Endothelial cell of umbilical vein (primary cell): ENCODE measurements at regions not wholly inside any gene's neighbourhood (a gene's known extent, or its start where the extent isn't known, plus 50 kb on each side); places are given as distances from the start of the nearest gene placed in this dataset.
A peak's percentile ranks its signal among the peaks of the same experiment; 100 is the strongest.

Experiments used
- BruUV-seq: library from RNA; stranded (reverse); fragments of 400-500 nt; replicated peaks from 2 replicates; lab custom pipeline; 2021; lab: Mats Ljungman, UMichigan
- CTCF ChIA-PET: fragments of 300-600, 350-600 bp; sonication (Branson Sonifier 250); formaldehyde crosslinking; loops from one replicate; lab custom pipeline; 2021; ENCODE audit warnings: antibody characterized with exemption, inconsistent platforms; lab: Charles Lee
- POLR2A ChIA-PET: fragments of 300-600, 350-600 bp; sonication (Branson Sonifier 250); formaldehyde crosslinking; loops from one replicate; lab custom pipeline; 2021; ENCODE audit warnings: antibody characterized with exemption, inconsistent platforms; lab: Charles Lee
- DNase-seq: peaks from one replicate; pipeline ENCODE4 v3.0.0-alpha.2; 2011; ENCODE audit warnings: low read depth, low spot score
- FAIRE-seq: peaks from 2 replicates; lab custom pipeline; 2011; peaks lifted over from hg19 to GRCh38; lab: Jason Lieb, UNC
- H2AFZ ChIP-seq: 2 replicates; pipeline ENCODE4 v1.6.0; 2012; ENCODE audit warnings: low read depth, low read length, control low read depth, inconsistent platforms
- H3K27ac ChIP-seq: 2 replicates; pipeline ENCODE4 v1.5.1; 2011; ENCODE audit warnings: low read depth, mild to moderate bottlenecking, control low read depth, low read length, moderate library complexity; ENCODE audit not compliant: insufficient read depth
- H3K27me3 ChIP-seq, 2 experiments: 2 replicates each; pipeline versions ENCODE4 v1.6.0 to v1.6.1; 2011; ENCODE audit warnings: low read length in 2 of 2, mixed read lengths in 1 of 2; ENCODE audit not compliant: control insufficient read depth in 2 of 2, insufficient read depth in 2 of 2
- H3K36me3 ChIP-seq, 2 experiments: 2 replicates in 1 of 2; 3 replicates in 1 of 2; pipeline ENCODE4 v1.5.1; 2011; ENCODE audit warnings: low read length in 2 of 2, mild to moderate bottlenecking in 1 of 2, moderate library complexity in 1 of 2; ENCODE audit not compliant: control insufficient read depth in 2 of 2, insufficient read depth in 2 of 2; ENCODE audit errors: extremely low read depth in 1 of 2
- H3K4me1 ChIP-seq: 3 replicates; pipeline ENCODE4 v1.5.1; 2011; ENCODE audit warnings: mild to moderate bottlenecking, low read length; ENCODE audit not compliant: control insufficient read depth, insufficient read depth; ENCODE audit errors: extremely low read depth
- H3K4me2 ChIP-seq: 2 replicates; pipeline ENCODE4 v1.6.1; 2011; ENCODE audit warnings: low read length, control low read depth, mixed read lengths; ENCODE audit not compliant: insufficient read depth
- H3K4me3 ChIP-seq, 3 experiments: fragments of 200-600 bp in 1 of 3; sonication (generic), shearing (Covaris generic) in 1 of 3; replicated peaks in 1 of 3; 2 replicates each; pipeline ENCODE4 v1.5.1; 2011 to 2016; ENCODE audit warnings: control low read depth in 3 of 3, low read length in 3 of 3, mild to moderate bottlenecking in 2 of 3, inconsistent platforms in 1 of 3, low read depth in 1 of 3, moderate library complexity in 1 of 3; ENCODE audit not compliant: insufficient read depth in 1 of 3
- H3K79me2 ChIP-seq: 2 replicates; pipeline ENCODE4 v1.6.0; 2012; ENCODE audit warnings: low read length, inconsistent platforms; ENCODE audit not compliant: control insufficient read depth, insufficient read depth
- H3K9ac ChIP-seq: replicated peaks from 2 replicates; pipeline ENCODE3; 2011; ENCODE audit warnings: low read length, control low read depth; ENCODE audit not compliant: insufficient read depth; ENCODE audit errors: extremely low read depth
- H3K9me1 ChIP-seq: replicated peaks from 3 replicates; pipeline ENCODE4 v1.6.0; 2011; ENCODE audit warnings: mild to moderate bottlenecking, low read length; ENCODE audit not compliant: control insufficient read depth, insufficient read depth; ENCODE audit errors: extremely low read depth
- H3K9me3 ChIP-seq: replicated peaks from 2 replicates; pipeline ENCODE4 v1.5.1; 2012; ENCODE audit warnings: low read length, inconsistent platforms; ENCODE audit not compliant: control insufficient read depth, insufficient read depth
- H4K20me1 ChIP-seq: replicated peaks from 2 replicates; pipeline ENCODE3; 2011; ENCODE audit warnings: mild to moderate bottlenecking, low read length; ENCODE audit not compliant: control insufficient read depth, insufficient read depth; ENCODE audit errors: extremely low read depth
- FOS ChIP-seq: IDR thresholded peaks from 2 replicates; pipeline ENCODE4 v1.6.1; 2011; ENCODE audit warnings: mild to moderate bottlenecking, low read length, moderate library complexity, borderline replicate concordance; ENCODE audit not compliant: insufficient read depth
- GATA2 ChIP-seq: IDR thresholded peaks from 2 replicates; pipeline ENCODE4 v1.7.0; 2011; ENCODE audit warnings: low read depth, mild to moderate bottlenecking, moderate library complexity, mixed read lengths, low read length; ENCODE audit not compliant: insufficient read length, insufficient read depth
- JUN ChIP-seq: IDR thresholded peaks from 2 replicates; pipeline ENCODE4 v1.6.1; 2011; ENCODE audit warnings: borderline replicate concordance, low read depth; ENCODE audit not compliant: insufficient read length, insufficient read depth
- POLR2A ChIP-seq: IDR thresholded peaks from 2 replicates; pipeline ENCODE4 v1.6.1; 2012; ENCODE audit warnings: low read depth, mild to moderate bottlenecking, control low read depth, low read length
- POLR2AphosphoS5 ChIP-seq: IDR thresholded peaks from 2 replicates; pipeline ENCODE4 v1.6.1; 2012; ENCODE audit warnings: low read depth, mild to moderate bottlenecking, control low read depth, low read length, moderate library complexity; ENCODE audit not compliant: insufficient read depth
- dilution Hi-C: fragments of 300-500 bp; cut with MboI; formaldehyde crosslinking; loops from one replicate; pipeline ENCODE4 v1.15.0; 2019; ENCODE audit warnings: low sequenced_read_pairs; ENCODE audit not compliant: extremely low pct_ligation_motif_present
- intact Hi-C: fragments of 100-400 bp; cut with micrococcal nuclease; formaldehyde crosslinking; loops from one replicate; pipeline ENCODE4 v1.10.0; 2022
- TF ChIP-seq, protein P1 (sequence below), 2 donors: IDR thresholded peaks; 1 replicate in 1 of 2; 2 replicates in 1 of 2; pipeline ENCODE4 v1.5.1; 2011; ENCODE audit warnings: low read length in 2 of 2, mild to moderate bottlenecking in 2 of 2, moderate library complexity in 2 of 2, control low read depth in 1 of 2, inconsistent platforms in 1 of 2, low read depth in 1 of 2; ENCODE audit not compliant: insufficient read depth in 1 of 2; ENCODE audit errors: extremely low read depth in 1 of 2
- TF ChIP-seq, protein P2 (sequence below): IDR thresholded peaks from 2 replicates; pipeline ENCODE4 v1.6.1; 2011; ENCODE audit not compliant: insufficient read depth, insufficient read length

DNA sequence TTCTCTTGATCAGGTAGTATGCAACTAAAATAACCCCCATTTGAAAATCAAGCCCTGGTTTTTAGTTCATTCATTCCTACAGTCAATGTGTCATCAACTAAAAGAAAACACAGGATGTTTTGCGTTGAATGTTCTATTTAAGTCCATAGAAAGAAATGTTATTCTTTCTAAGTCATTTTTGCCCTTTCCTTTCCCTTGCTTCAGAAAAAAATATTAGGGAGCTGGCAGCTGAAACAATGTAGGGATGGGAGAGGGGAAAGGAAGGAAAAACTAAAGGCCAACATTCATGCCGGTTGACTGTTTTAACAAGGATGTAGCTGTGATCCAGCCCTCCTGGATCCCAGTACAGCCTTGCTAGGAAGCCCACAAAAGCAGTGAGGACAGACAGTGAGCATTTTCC, 155.1 kb downstream of the BTG1 start:
- Histone ChIP-seq H3K4me2 (peak overlapping the region; percentile 54), H3K27ac (peak overlapping the region; percentile 94), H3K9me1 (no peaks in the 10 kb centered on the region), H3K4me3 (no peak overlapping the region), H3K79me2 (no peaks in the 10 kb centered on the region), H3K36me3 (no peaks in the 10 kb centered on the region), H3K27me3 (no peaks in the 10 kb centered on the region), H2AFZ (no peak overlapping the region), H3K9ac (peak overlapping the region; percentile 59), H3K9me3 (no peaks in the 10 kb centered on the region), H3K4me1 (peaks cover 80% of the 10 kb centered on the region), H4K20me1 (no peaks in the 10 kb centered on the region)
- intact Hi-C loops, result loop anchor here (1.0 to 5.0 kb wide), 7 partner anchors 45 to 660 kb away; no protein-coding TSS in a partner anchor
- peak; percentile 89 for FAIRE-seq
- CTCF ChIA-PET, result interaction anchor here (0.5 to 2.5 kb wide), 9 partner anchors 13 to 609 kb away, joined by 3 to 12 read pairs (median 3); no protein-coding TSS in a partner anchor
- BruUV-seq, result no TSS peak
- POLR2A ChIA-PET, result interaction anchor here (1.8 kb wide), 1 partner anchor 154 kb away, joined by 19 read pairs; the partner anchor contains the start of gene BTG1
- peak; percentile 97 for DNase-seq
- dilution Hi-C loops, result no loop called here
- TF ChIP-seq GATA2, result peak; percentile 46
- TF ChIP-seq, protein P1, sequence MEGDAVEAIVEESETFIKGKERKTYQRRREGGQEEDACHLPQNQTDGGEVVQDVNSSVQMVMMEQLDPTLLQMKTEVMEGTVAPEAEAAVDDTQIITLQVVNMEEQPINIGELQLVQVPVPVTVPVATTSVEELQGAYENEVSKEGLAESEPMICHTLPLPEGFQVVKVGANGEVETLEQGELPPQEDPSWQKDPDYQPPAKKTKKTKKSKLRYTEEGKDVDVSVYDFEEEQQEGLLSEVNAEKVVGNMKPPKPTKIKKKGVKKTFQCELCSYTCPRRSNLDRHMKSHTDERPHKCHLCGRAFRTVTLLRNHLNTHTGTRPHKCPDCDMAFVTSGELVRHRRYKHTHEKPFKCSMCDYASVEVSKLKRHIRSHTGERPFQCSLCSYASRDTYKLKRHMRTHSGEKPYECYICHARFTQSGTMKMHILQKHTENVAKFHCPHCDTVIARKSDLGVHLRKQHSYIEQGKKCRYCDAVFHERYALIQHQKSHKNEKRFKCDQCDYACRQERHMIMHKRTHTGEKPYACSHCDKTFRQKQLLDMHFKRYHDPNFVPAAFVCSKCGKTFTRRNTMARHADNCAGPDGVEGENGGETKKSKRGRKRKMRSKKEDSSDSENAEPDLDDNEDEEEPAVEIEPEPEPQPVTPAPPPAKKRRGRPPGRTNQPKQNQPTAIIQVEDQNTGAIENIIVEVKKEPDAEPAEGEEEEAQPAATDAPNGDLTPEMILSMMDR (IDR thresholded peaks at IDR 0.05; ENCODE audit: extremely low read depth in 1 of 2, insufficient read depth in 1 of 2, low read depth in 1 of 2, low read length in 2 of 2), result no peak
- TF ChIP-seq POLR2A, result peak; percentile 40
- TF ChIP-seq FOS, result peak; percentile 90
- peak; percentile 84 for TF ChIP-seq POLR2AphosphoS5
- TF ChIP-seq JUN, result peak; percentile 87
- TF ChIP-seq, protein P2, sequence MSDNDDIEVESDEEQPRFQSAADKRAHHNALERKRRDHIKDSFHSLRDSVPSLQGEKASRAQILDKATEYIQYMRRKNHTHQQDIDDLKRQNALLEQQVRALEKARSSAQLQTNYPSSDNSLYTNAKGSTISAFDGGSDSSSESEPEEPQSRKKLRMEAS, result no peak
